HCT116 (cell line): ENCODE measurements at regions not wholly inside any gene's neighbourhood (a gene's known extent, or its start where the extent isn't known, plus 50 kb on each side); places are given as distances from the start of the nearest gene placed in this dataset.

Experiments used
- ATAC-seq: fragments of 200-7000 bp; cut with Tn5 transposase; 2 replicates; pipeline ENCODE4 v1.9.1; 2020; ENCODE audit warnings: mild to moderate bottlenecking, moderate library complexity
- BruUV-seq: library from RNA; stranded (reverse); fragments of 400-500 nt; replicated peaks from 2 replicates; lab custom pipeline; 2021; lab: Mats Ljungman, UMichigan
- CTCF ChIA-PET: fragments of 300-600 bp; sonication (Branson Sonifier 250); formaldehyde crosslinking; loops from one replicate; lab custom pipeline; 2021; ENCODE audit warnings: antibody characterized with exemption; lab: Charles Lee
- POLR2A ChIA-PET: fragments of 300-600, 350-600 bp; sonication (Branson Sonifier 250); formaldehyde crosslinking; loops from one replicate; lab custom pipeline; 2021; ENCODE audit warnings: antibody characterized with exemption; lab: Charles Lee
- RAD21 ChIA-PET, 2 experiments: fragments of 300-600 bp; sonication (Branson Sonifier 250); formaldehyde crosslinking; loops; one replicate each; lab custom pipeline; 2023; ENCODE audit warnings: low total read pairs in 2 of 2; ENCODE audit not compliant: uncharacterized antibody in 2 of 2, unreplicated experiment in 2 of 2, low non-redundant PET in 1 of 2; lab: Charles Lee
- DNase-seq: peaks from one replicate; pipeline ENCODE4 v3.0.0-alpha.2; 2010; ENCODE audit warnings: low read depth, low spot score
- H2AFZ ChIP-seq: fragments of 200-600 bp; shearing (Covaris generic), sonication (generic); 2 replicates; pipeline ENCODE4 v1.6.1; 2017; ENCODE audit warnings: low read depth, mixed run types, mixed read lengths, antibody characterized with exemption, low read length; ENCODE audit not compliant: poor library complexity, severe bottlenecking
- H3K27ac ChIP-seq: 2 replicates; pipeline ENCODE4 v1.5.1; 2012; ENCODE audit warnings: low read depth, low read length
- H3K27me3 ChIP-seq: fragments of 200-600 bp; sonication (generic); 2 replicates; pipeline ENCODE4 v1.6.1; 2016; ENCODE audit warnings: mixed run types, low read length, mixed read lengths; ENCODE audit not compliant: insufficient read depth
- H3K36me3 ChIP-seq, 2 experiments: fragments of 200-500 bp in 1 of 2; fragments of 200-600 bp in 1 of 2; sonication (Bioruptor generic) in 1 of 2; sonication (generic) in 1 of 2; 2 replicates each; pipeline versions ENCODE4 v1.5.1 to v1.6.1; 2014 to 2016; ENCODE audit warnings: low read length in 2 of 2, inconsistent platforms in 1 of 2, mixed read lengths in 1 of 2, mixed run types in 1 of 2; ENCODE audit not compliant: insufficient read depth in 2 of 2, control insufficient read depth in 1 of 2
- H3K4me1 ChIP-seq, 2 experiments: fragments of 200-600 bp in 1 of 2; sonication (generic) in 1 of 2; 2 replicates each; pipeline versions ENCODE4 v1.5.1 to v1.6.1; 2012 to 2017; ENCODE audit warnings: low read length in 2 of 2, inconsistent platforms in 1 of 2, mild to moderate bottlenecking in 1 of 2, mixed read lengths in 1 of 2, mixed run types in 1 of 2, moderate library complexity in 1 of 2; ENCODE audit not compliant: insufficient read depth in 2 of 2, control insufficient read depth in 1 of 2
- H3K4me2 ChIP-seq: fragments of 200-600 bp; sonication (generic); 2 replicates; pipeline ENCODE4 v1.6.1; 2017; ENCODE audit warnings: mixed run types, low read length, mixed read lengths
- H3K4me3 ChIP-seq, 2 experiments: fragments of 200-600 bp in 1 of 2; sonication (generic) in 1 of 2; replicated peaks in 1 of 2; 2 replicates each; pipeline ENCODE4 v1.5.1; 2011 to 2016; ENCODE audit warnings: low read length in 2 of 2, control low read depth in 1 of 2, low read depth in 1 of 2, mild to moderate bottlenecking in 1 of 2, mixed read lengths in 1 of 2, mixed run types in 1 of 2
- H3K79me2 ChIP-seq: fragments of 200-600 bp; sonication (generic); 2 replicates; pipeline ENCODE4 v1.6.1; 2017; ENCODE audit warnings: mild to moderate bottlenecking, mixed run types, low read length, moderate library complexity, mixed read lengths; ENCODE audit not compliant: insufficient read depth
- H3K9ac ChIP-seq: fragments of 200-600 bp; sonication (generic); 2 replicates; pipeline ENCODE4 v1.6.1; 2016; ENCODE audit warnings: low read length, mixed read lengths
- H3K9me2 ChIP-seq: fragments of 200-600 bp; sonication (generic), shearing (Covaris generic); 2 replicates; pipeline ENCODE4 v1.6.1; 2017; ENCODE audit warnings: mixed run types, mild to moderate bottlenecking, moderate library complexity; ENCODE audit not compliant: insufficient read depth
- H3K9me3 ChIP-seq, 2 experiments: fragments of 200-500 bp in 1 of 2; fragments of 200-600 bp in 1 of 2; sonication (Bioruptor generic) in 1 of 2; sonication (generic) in 1 of 2; 2 replicates each; pipeline ENCODE4 v1.6.1; 2014 to 2017; ENCODE audit warnings: low read length in 2 of 2, mixed read lengths in 2 of 2, inconsistent platforms in 1 of 2, low read depth in 1 of 2, mild to moderate bottlenecking in 1 of 2, mixed run types in 1 of 2, moderate library complexity in 1 of 2; ENCODE audit not compliant: control insufficient read depth in 1 of 2, insufficient read depth in 1 of 2
- H4K20me1 ChIP-seq: fragments of 200-600 bp; sonication (generic), shearing (Covaris generic); 2 replicates; pipeline ENCODE4 v1.6.1; 2017; ENCODE audit warnings: mixed run types, mild to moderate bottlenecking, moderate library complexity; ENCODE audit not compliant: insufficient read depth
- CBX3 ChIP-seq: IDR thresholded peaks from 2 replicates; pipeline ENCODE4 v1.6.1; 2012; ENCODE audit warnings: low read depth
- CEBPB ChIP-seq: IDR thresholded peaks from 2 replicates; pipeline ENCODE4 v1.6.1; 2012; ENCODE audit warnings: low read depth
- EGR1 ChIP-seq: IDR thresholded peaks from 2 replicates; pipeline ENCODE4 v1.6.1; 2012; ENCODE audit warnings: low read depth
- EZH2 ChIP-seq: fragments of 200-600 bp; sonication (generic); IDR thresholded peaks from 2 replicates; pipeline ENCODE4 v1.6.1; 2017; ENCODE audit warnings: antibody characterized with exemption, mixed run types
- EZH2phosphoT487 ChIP-seq: fragments of 200-600 bp; IDR thresholded peaks from 2 replicates; pipeline ENCODE4 v1.6.1; 2018; ENCODE audit warnings: antibody characterized with exemption, borderline replicate concordance
- FOSL1 ChIP-seq: IDR thresholded peaks from 2 replicates; pipeline ENCODE4 v1.6.1; 2012; ENCODE audit warnings: low read depth
- POLR2A ChIP-seq: IDR thresholded peaks from 2 replicates; pipeline ENCODE4 v1.7.0; 2011; ENCODE audit warnings: borderline replicate concordance; ENCODE audit not compliant: insufficient read depth, insufficient read length; ENCODE audit errors: extremely low read depth
- POLR2AphosphoS5 ChIP-seq: IDR thresholded peaks from 2 replicates; pipeline ENCODE4 v1.6.1; 2011; ENCODE audit warnings: mild to moderate bottlenecking, low read depth, low read length, moderate library complexity
- RAD21 ChIP-seq: IDR thresholded peaks from 2 replicates; pipeline ENCODE4 v1.6.1; 2012; ENCODE audit warnings: low read depth, mild to moderate bottlenecking
- SIN3A ChIP-seq: IDR thresholded peaks from 2 replicates; pipeline ENCODE4 v1.6.1; 2012; ENCODE audit warnings: low read depth
- SP1 ChIP-seq: IDR thresholded peaks from 2 replicates; pipeline ENCODE4 v1.6.1; 2012; ENCODE audit warnings: low read depth
- YY1 ChIP-seq: IDR thresholded peaks from 2 replicates; pipeline ENCODE4 v1.6.1; 2011; ENCODE audit warnings: low read length, low read depth, moderate library complexity, mild to moderate bottlenecking; ENCODE audit not compliant: insufficient replicate concordance; ENCODE audit errors: extremely low read depth
- ZFX ChIP-seq: fragments of 450-650 bp; IDR thresholded peaks from 2 replicates; pipeline ENCODE4 v1.6.1; 2017
- intact Hi-C: fragments of 100-400 bp; cut with micrococcal nuclease; formaldehyde crosslinking; loops from 2 replicates; pipeline ENCODE4 v1.10.0; 2022
- TF ChIP-seq, protein P1 (sequence below), 3 experiments: fragments of 200-600 bp in 1 of 3; sonication (generic) in 1 of 3; IDR thresholded peaks in 2 of 3; conservative IDR thresholded peaks in 1 of 3; 2 replicates each; pipeline ENCODE4 v1.5.1; 2012 to 2017; ENCODE audit warnings: low read depth in 2 of 3, low read length in 2 of 3, antibody characterized with exemption in 1 of 3, borderline replicate concordance in 1 of 3, control low read depth in 1 of 3, mild to moderate bottlenecking in 1 of 3, mixed read lengths in 1 of 3, mixed run types in 1 of 3, moderate library complexity in 1 of 3; ENCODE audit not compliant: insufficient read depth in 1 of 3
- TF ChIP-seq, protein P2 (sequence below): IDR thresholded peaks from 2 replicates; pipeline ENCODE4 v1.6.1; 2012

DNA sequence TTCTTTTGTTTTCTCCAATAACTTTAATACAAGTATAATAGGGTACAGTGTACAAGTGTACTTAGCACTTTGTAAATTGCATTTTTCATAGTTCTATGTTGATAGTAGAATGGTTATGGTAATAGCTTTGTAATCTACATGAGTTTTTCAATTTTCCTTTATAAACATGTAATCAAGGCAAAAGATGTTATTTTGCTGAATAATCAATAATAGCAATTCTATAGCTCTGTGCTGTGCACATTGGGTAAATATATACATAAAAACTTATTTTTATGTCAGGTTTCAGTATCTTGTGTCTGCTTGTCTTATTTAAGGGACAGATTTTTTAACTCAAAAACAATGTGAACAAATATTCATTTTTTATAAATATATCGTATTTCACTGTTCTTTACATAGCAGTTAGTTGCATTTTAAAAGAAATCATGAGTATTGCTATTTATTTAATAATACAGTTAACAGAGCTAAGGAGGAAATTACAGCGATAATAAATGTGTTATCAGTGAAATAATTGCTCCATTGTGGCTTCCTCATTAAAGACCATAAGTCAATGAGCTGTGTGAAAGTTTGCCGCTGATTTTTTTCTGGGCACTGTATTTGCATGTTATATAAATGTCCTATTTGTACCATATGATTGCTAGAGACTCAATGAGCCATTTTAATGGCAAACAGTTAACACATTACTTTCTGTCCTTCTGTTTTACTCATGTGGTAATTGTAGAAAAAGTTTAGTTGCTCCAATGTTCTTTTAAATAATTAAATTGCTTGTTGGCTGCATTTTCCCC lies 214.6 kb upstream of the STAC start:
- ChIA-PET RAD21 (no interaction called here), POLR2A (no interaction called here), CTCF (no interaction called here)
- Histone ChIP-seq H3K36me3 (no peaks in the 10 kb centered on the region), H3K9me2 (no peaks in the 10 kb centered on the region), H3K4me2 (0 out of 2 replicates have a peak overlapping the region, but pooled peaks have one; percentile 40), H3K27me3 (no peaks in the 10 kb centered on the region), H2AFZ (no peak overlapping the region), H3K9ac (no peak overlapping the region), H3K4me1 (peaks cover 0 to 8% of the 10 kb centered on the region in 2 experiments; a peak in 1 of 4 replicates), H3K79me2 (no peaks in the 10 kb centered on the region), H3K9me3 (no peaks in the 10 kb centered on the region; a peak in 1 of 4 replicates), H4K20me1 (no peaks in the 10 kb centered on the region), H3K4me3 (no peak overlapping the region), H3K27ac (no peak overlapping the region)
- no peak for ATAC-seq
- intact Hi-C loops = no loop called here
- BruUV-seq = no TSS peak
- no peak for TF ChIP-seq RAD21
- TF ChIP-seq CBX3 = no peak
- TF ChIP-seq, protein P1, sequence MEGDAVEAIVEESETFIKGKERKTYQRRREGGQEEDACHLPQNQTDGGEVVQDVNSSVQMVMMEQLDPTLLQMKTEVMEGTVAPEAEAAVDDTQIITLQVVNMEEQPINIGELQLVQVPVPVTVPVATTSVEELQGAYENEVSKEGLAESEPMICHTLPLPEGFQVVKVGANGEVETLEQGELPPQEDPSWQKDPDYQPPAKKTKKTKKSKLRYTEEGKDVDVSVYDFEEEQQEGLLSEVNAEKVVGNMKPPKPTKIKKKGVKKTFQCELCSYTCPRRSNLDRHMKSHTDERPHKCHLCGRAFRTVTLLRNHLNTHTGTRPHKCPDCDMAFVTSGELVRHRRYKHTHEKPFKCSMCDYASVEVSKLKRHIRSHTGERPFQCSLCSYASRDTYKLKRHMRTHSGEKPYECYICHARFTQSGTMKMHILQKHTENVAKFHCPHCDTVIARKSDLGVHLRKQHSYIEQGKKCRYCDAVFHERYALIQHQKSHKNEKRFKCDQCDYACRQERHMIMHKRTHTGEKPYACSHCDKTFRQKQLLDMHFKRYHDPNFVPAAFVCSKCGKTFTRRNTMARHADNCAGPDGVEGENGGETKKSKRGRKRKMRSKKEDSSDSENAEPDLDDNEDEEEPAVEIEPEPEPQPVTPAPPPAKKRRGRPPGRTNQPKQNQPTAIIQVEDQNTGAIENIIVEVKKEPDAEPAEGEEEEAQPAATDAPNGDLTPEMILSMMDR (IDR thresholded peaks at IDR 0.05 in 2 of 3, conservative IDR thresholded peaks at IDR 0.05 in 1 of 3; ENCODE audit: borderline replicate concordance in 1 of 3, insufficient read depth in 1 of 3, low read depth in 2 of 3, low read length in 2 of 3) = no peak
- TF ChIP-seq FOSL1 = no peak
- TF ChIP-seq, protein P2, sequence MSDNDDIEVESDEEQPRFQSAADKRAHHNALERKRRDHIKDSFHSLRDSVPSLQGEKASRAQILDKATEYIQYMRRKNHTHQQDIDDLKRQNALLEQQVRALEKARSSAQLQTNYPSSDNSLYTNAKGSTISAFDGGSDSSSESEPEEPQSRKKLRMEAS = no peak
- no peak for TF ChIP-seq ZFX
- TF ChIP-seq EZH2 = no peak
- TF ChIP-seq YY1 = no peak
- TF ChIP-seq EZH2phosphoT487 = no peak
- TF ChIP-seq CEBPB = no peak
- TF ChIP-seq POLR2A = no peak
- no peak for TF ChIP-seq SIN3A
- TF ChIP-seq SP1 = no peak
- TF ChIP-seq POLR2AphosphoS5 = no peak
- TF ChIP-seq EGR1 = no peak
- no peak for DNase-seq
